PC-3 (cell line): ENCODE measurements at regions not wholly inside any gene's neighbourhood (a gene's known extent, or its start where the extent isn't known, plus 50 kb on each side); places are given as distances from the start of the nearest gene placed in this dataset.

ENCODE experiments used
- ATAC-seq: fragments of 200-7000 bp; cut with Tn5 transposase; 2 replicates; pipeline ENCODE4 v1.9.1; 2020; ENCODE audit warnings: mild to moderate bottlenecking, moderate library complexity
- BruUV-seq: library from RNA; stranded (reverse); fragments of 400-500 nt; replicated peaks from 2 replicates; lab custom pipeline; 2021; lab: Mats Ljungman, UMichigan
- CTCF ChIA-PET: fragments of 300-600 bp; sonication (Branson Sonifier 250); formaldehyde crosslinking; loops from one replicate; lab custom pipeline; 2022; ENCODE audit warnings: antibody characterized with exemption; lab: Charles Lee
- POLR2A ChIA-PET: fragments of 300-600 bp; sonication (Branson Sonifier 250); formaldehyde crosslinking; loops from one replicate; lab custom pipeline; 2022; ENCODE audit warnings: antibody characterized with exemption; ENCODE audit not compliant: unreplicated experiment; lab: Charles Lee
- DNase-seq: peaks from one replicate; pipeline ENCODE4 v3.0.0-alpha.2; 2015
- H2AFZ ChIP-seq: fragments of 300-600 bp; sonication (generic); 2 replicates; pipeline ENCODE4 v1.6.0; 2016; ENCODE audit warnings: antibody characterized with exemption, low read length
- H3F3A ChIP-seq: fragments of 300-600 bp; sonication (generic); one replicate; pipeline ENCODE4 v1.6.0; 2017; ENCODE audit warnings: antibody characterized with exemption, low read length, control low read depth, mild to moderate bottlenecking; ENCODE audit not compliant: unreplicated experiment
- H3K27ac ChIP-seq: fragments of 300-600 bp; sonication (generic); 2 replicates; pipeline ENCODE4 v1.5.1; 2016; ENCODE audit warnings: mild to moderate bottlenecking, low read length
- H3K27me3 ChIP-seq: fragments of 300-600 bp; sonication (generic); 2 replicates; pipeline ENCODE4 v1.6.1; 2016; ENCODE audit warnings: low read length, mixed read lengths
- H3K36me3 ChIP-seq: fragments of 300-600 bp; sonication (generic); 2 replicates; pipeline ENCODE4 v1.6.1; 2016; ENCODE audit warnings: low read depth, mixed run types, low read length, mixed read lengths
- H3K4me1 ChIP-seq: fragments of 300-600 bp; sonication (generic); 2 replicates; pipeline ENCODE4 v1.5.1; 2016; ENCODE audit warnings: low read length; ENCODE audit not compliant: insufficient read depth
- H3K4me2 ChIP-seq: fragments of 300-600 bp; sonication (generic); 2 replicates; pipeline ENCODE4 v1.6.0; 2016; ENCODE audit warnings: low read length
- H3K4me3 ChIP-seq: fragments of 300-600 bp; sonication (generic); 2 replicates; pipeline ENCODE4 v1.5.1; 2016; ENCODE audit warnings: mild to moderate bottlenecking, low read length, mixed read lengths
- H3K79me2 ChIP-seq: fragments of 300-600 bp; sonication (generic); 2 replicates; pipeline ENCODE4 v1.6.1; 2017; ENCODE audit warnings: low read length, mixed read lengths
- H3K9ac ChIP-seq: fragments of 300-600 bp; sonication (generic); 2 replicates; pipeline ENCODE4 v1.6.0; 2016; ENCODE audit warnings: mild to moderate bottlenecking, low read length
- H3K9me2 ChIP-seq: fragments of 300-600 bp; sonication (generic); replicated peaks from 2 replicates; pipeline ENCODE4 v1.6.1; 2016; ENCODE audit warnings: mixed run types, low read length, mixed read lengths
- H3K9me3 ChIP-seq: fragments of 300-600 bp; sonication (generic); 2 replicates; pipeline ENCODE4 v1.6.1; 2016; ENCODE audit warnings: low read length, mixed read lengths
- H4K20me1 ChIP-seq: fragments of 300-600 bp; sonication (generic); 2 replicates; pipeline ENCODE4 v1.6.1; 2016; ENCODE audit warnings: low read length, mixed read lengths
- EZH2 ChIP-seq: fragments of 300-600 bp; sonication (generic); IDR thresholded peaks from one replicate; pipeline ENCODE4 v1.6.1; 2017; ENCODE audit warnings: antibody characterized with exemption, mild to moderate bottlenecking, low read length; ENCODE audit not compliant: unreplicated experiment
- EZH2phosphoT487 ChIP-seq: fragments of 300-600 bp; sonication (generic); IDR thresholded peaks from 2 replicates; pipeline ENCODE4 v1.6.1; 2018; ENCODE audit warnings: mild to moderate bottlenecking, antibody characterized with exemption, low read length, borderline replicate concordance
- intact Hi-C: fragments of 100-400 bp; cut with micrococcal nuclease; formaldehyde crosslinking; loops from 2 replicates; pipeline ENCODE4 v1.9.0; 2023
- TF ChIP-seq, protein P1 (sequence below): fragments of 300-600 bp; sonication (generic); conservative IDR thresholded peaks from 2 replicates; pipeline ENCODE4 v1.5.1; 2017; ENCODE audit warnings: antibody characterized with exemption, low read depth, mild to moderate bottlenecking, low read length

DNA sequence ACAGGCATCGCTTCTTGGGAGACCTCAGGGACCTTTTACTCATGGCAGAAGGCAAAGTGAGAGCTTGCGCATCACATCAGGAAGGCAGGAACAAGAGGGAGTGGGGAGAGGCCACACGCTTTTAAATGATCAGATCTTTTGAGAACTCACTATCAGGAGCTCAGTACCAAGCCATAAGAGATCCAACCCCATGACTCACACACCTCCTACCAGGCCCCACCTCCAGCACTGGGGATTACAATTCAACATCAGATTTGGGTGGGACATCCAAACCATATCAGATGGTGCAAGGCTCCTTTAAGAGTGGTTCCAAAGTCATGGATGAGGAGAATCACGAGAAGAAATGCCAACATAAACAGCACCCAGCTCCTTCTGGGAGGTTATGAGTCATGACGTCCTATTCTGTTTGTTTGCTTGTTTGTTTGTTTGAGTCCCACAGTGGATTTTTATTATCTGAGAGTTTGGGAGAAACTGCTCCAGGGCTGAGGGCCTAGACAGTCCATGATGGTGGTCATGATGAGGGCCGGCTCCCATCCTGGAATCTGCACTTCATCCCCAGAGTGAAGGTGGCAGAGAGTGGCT, 453.5 kb downstream of the GADD45G start:
- no peak for DNase-seq
- H3K9ac ChIP-seq: no peak overlapping the region

DNA sequence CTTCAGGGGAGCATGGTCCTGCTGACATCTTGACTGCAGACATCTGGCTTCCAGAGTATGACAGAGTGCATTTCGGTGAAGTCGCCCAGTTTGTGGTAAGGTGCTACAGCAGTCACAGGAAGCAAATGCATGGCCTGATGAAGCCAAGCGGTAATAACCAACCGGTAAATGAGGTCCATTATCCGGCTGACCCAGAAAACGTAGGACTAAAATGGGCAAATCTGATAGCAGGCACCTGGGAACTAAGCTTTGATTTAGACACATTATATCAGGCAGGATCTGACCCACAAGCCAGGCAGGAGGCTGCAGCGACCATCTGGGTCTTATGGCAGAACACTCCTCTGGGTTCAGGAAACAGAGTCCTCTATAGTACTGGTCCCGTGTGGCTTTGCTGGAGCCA, 454.6 kb downstream of the GADD45G start:
- CTCF ChIA-PET: no interaction called here
- Histone ChIP-seq H2AFZ (no peak overlapping the region), H3K9me2 (no peaks in the 10 kb centered on the region), H3K9ac (no peak overlapping the region), H3F3A (no peaks in the 10 kb centered on the region), H3K4me1 (no peaks in the 10 kb centered on the region), H3K4me2 (no peak overlapping the region), H3K27ac (no peak overlapping the region), H3K36me3 (no peaks in the 10 kb centered on the region), H3K79me2 (no peaks in the 10 kb centered on the region), H4K20me1 (no peaks in the 10 kb centered on the region), H3K27me3 (no peaks in the 10 kb centered on the region), H3K9me3 (no peaks in the 10 kb centered on the region), H3K4me3 (no peak overlapping the region)
- ATAC-seq (no peak), DNase-seq (no peak)
- intact Hi-C loops: no loop called here
- no TSS peak for BruUV-seq
- TF ChIP-seq EZH2: no peak
- TF ChIP-seq, protein P1, sequence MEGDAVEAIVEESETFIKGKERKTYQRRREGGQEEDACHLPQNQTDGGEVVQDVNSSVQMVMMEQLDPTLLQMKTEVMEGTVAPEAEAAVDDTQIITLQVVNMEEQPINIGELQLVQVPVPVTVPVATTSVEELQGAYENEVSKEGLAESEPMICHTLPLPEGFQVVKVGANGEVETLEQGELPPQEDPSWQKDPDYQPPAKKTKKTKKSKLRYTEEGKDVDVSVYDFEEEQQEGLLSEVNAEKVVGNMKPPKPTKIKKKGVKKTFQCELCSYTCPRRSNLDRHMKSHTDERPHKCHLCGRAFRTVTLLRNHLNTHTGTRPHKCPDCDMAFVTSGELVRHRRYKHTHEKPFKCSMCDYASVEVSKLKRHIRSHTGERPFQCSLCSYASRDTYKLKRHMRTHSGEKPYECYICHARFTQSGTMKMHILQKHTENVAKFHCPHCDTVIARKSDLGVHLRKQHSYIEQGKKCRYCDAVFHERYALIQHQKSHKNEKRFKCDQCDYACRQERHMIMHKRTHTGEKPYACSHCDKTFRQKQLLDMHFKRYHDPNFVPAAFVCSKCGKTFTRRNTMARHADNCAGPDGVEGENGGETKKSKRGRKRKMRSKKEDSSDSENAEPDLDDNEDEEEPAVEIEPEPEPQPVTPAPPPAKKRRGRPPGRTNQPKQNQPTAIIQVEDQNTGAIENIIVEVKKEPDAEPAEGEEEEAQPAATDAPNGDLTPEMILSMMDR: no peak
- no peak for TF ChIP-seq EZH2phosphoT487
- POLR2A ChIA-PET: no interaction called here

More for the DNA sequence above, 453.5 kb downstream of the GADD45G start:
- H3K9me2 ChIP-seq: no peaks in the 10 kb centered on the region
- no peak overlapping the region for H3K4me2 ChIP-seq
- BruUV-seq: no TSS peak
- ChIA-PET POLR2A (no interaction called here), CTCF (no interaction called here)
- no peaks in the 10 kb centered on the region for H3K79me2 ChIP-seq
- H2AFZ ChIP-seq: no peak overlapping the region
- H3K9me3 ChIP-seq: no peaks in the 10 kb centered on the region
- intact Hi-C loops: no loop called here
- H3K36me3 ChIP-seq: no peaks in the 10 kb centered on the region
- no peaks in the 10 kb centered on the region for H4K20me1 ChIP-seq
- TF ChIP-seq, protein P1: no peak
- no peak for TF ChIP-seq EZH2
- no peak for TF ChIP-seq EZH2phosphoT487
- ATAC-seq: no peak
- H3K27me3 ChIP-seq: no peaks in the 10 kb centered on the region
- no peak overlapping the region for H3K4me3 ChIP-seq
- H3K27ac ChIP-seq: no peak overlapping the region
- no peaks in the 10 kb centered on the region for H3K4me1 ChIP-seq
- H3F3A ChIP-seq: no peaks in the 10 kb centered on the region

DNA sequence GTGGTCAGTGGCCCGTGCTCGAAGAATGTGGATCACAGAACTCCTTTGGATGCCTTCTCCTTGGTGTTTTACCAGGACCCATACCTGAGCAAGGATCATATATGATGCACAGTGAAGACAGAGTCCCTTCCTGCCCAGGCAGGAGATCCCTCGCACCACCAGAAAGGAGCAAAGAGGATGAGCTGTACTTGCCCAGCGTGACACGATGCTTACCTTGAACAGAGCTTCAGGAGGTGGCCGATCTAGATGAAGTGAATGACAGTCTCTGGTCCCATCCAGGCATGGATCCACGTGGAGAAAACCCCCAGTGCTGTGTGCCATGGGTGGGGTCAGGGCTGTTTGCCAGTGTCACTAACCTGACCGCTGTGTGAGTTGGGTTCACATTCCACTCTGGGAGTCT, 455.4 kb downstream of the GADD45G start:
- DNase-seq (no peak), ATAC-seq (no peak)
- Histone ChIP-seq H2AFZ (no peak overlapping the region), H3K9ac (no peak overlapping the region), H3K36me3 (no peaks in the 10 kb centered on the region), H3K4me3 (no peak overlapping the region), H3K27ac (no peak overlapping the region), H3F3A (no peaks in the 10 kb centered on the region), H3K4me1 (no peaks in the 10 kb centered on the region), H3K4me2 (no peak overlapping the region), H4K20me1 (no peaks in the 10 kb centered on the region), H3K79me2 (no peaks in the 10 kb centered on the region), H3K9me2 (no peaks in the 10 kb centered on the region), H3K27me3 (no peaks in the 10 kb centered on the region), H3K9me3 (no peaks in the 10 kb centered on the region)
- intact Hi-C loops: no loop called here
- no TSS peak for BruUV-seq
- POLR2A ChIA-PET: no interaction called here
- CTCF ChIA-PET: no interaction called here
- TF ChIP-seq EZH2phosphoT487 (no peak), EZH2 (no peak)
- TF ChIP-seq, protein P1: no peak
